Naive thymus-derived CD4-positive, alpha-beta T cell (primary cell): ENCODE measurements at regions not wholly inside any gene's neighbourhood (a gene's known extent, or its start where the extent isn't known, plus 50 kb on each side); places are given as distances from the start of the nearest gene placed in this dataset.

Experiments used
- ATAC-seq: fragments of 150-1000 bp; cut with Tn5 transposase; 2 replicates; pipeline ENCODE4 v1.10.0; 2021; ENCODE audit warnings: mild to moderate bottlenecking, moderate library complexity
- CTCF ChIA-PET: fragments of 350-600 bp; sonication (Branson Sonifier 250); formaldehyde crosslinking; loops from one replicate; lab custom pipeline; 2021; ENCODE audit warnings: antibody characterized with exemption; lab: Charles Lee
- POLR2A ChIA-PET: fragments of 350-600 bp; sonication (Branson Sonifier 250); formaldehyde crosslinking; loops from one replicate; lab custom pipeline; 2021; ENCODE audit warnings: antibody characterized with exemption, inconsistent platforms; lab: Charles Lee
- DNase-seq, 9 donors: peaks; one replicate each; pipeline versions ENCODE4 v3.0.0 to v3.0.0-alpha.2; 2020 to 2022; ENCODE audit warnings: mixed read lengths in 1 of 9
- H3K27ac ChIP-seq: one replicate; pipeline ENCODE4 v1.7.0; 2013; ENCODE audit warnings: mild to moderate bottlenecking, low read depth, low read length, moderate library complexity
- H3K27me3 ChIP-seq, 2 donors: one replicate each; pipeline ENCODE4 v1.7.0; 2013; ENCODE audit warnings: low read length in 2 of 2, mild to moderate bottlenecking in 2 of 2, moderate library complexity in 2 of 2; ENCODE audit not compliant: control insufficient read depth in 2 of 2, insufficient read depth in 2 of 2
- H3K36me3 ChIP-seq, 3 experiments: 1 replicate in 2 of 3; 2 replicates in 1 of 3; pipeline ENCODE4 v1.7.0; 2013; ENCODE audit warnings: low read length in 3 of 3, mild to moderate bottlenecking in 3 of 3, moderate library complexity in 1 of 3; ENCODE audit not compliant: insufficient read depth in 3 of 3, control insufficient read depth in 2 of 3
- H3K4me1 ChIP-seq, 2 donors: one replicate each; pipeline ENCODE4 v1.7.0; 2013; ENCODE audit warnings: low read length in 2 of 2, mild to moderate bottlenecking in 2 of 2, moderate library complexity in 1 of 2; ENCODE audit not compliant: control insufficient read depth in 2 of 2, insufficient read depth in 2 of 2
- H3K4me3 ChIP-seq: 2 replicates; pipeline ENCODE4 v1.7.0; 2013; ENCODE audit warnings: mild to moderate bottlenecking, low read length
- H3K9me3 ChIP-seq, 3 experiments: 1 replicate in 2 of 3; 2 replicates in 1 of 3; pipeline ENCODE4 v1.7.0; 2013; ENCODE audit warnings: low read length in 3 of 3; ENCODE audit not compliant: control insufficient read depth in 2 of 3
- H3K27ac Mint-ChIP-seq, 9 donors: one replicate each; pipeline ENCODE4 v1.8.0; 2020 to 2022; ENCODE audit warnings: mixed read lengths in 9 of 9, mild to moderate bottlenecking in 8 of 9, moderate library complexity in 5 of 9, inconsistent platforms in 2 of 9
- H3K27me3 Mint-ChIP-seq, 5 donors: one replicate each; pipeline ENCODE4 v1.8.0; 2021 to 2022; ENCODE audit warnings: mixed read lengths in 5 of 5, mild to moderate bottlenecking in 1 of 5
- H3K36me3 Mint-ChIP-seq, 5 donors: one replicate each; pipeline ENCODE4 v1.8.0; 2020 to 2022; ENCODE audit warnings: mixed read lengths in 5 of 5, mild to moderate bottlenecking in 3 of 5, inconsistent platforms in 1 of 5
- H3K4me1 Mint-ChIP-seq, 7 donors: one replicate each; pipeline ENCODE4 v1.8.0; 2020 to 2022; ENCODE audit warnings: mixed read lengths in 7 of 7, mild to moderate bottlenecking in 3 of 7, inconsistent platforms in 1 of 7
- H3K4me3 Mint-ChIP-seq, 10 donors: one replicate each; pipeline ENCODE4 v1.8.0; 2020 to 2022; ENCODE audit warnings: mild to moderate bottlenecking in 10 of 10, mixed read lengths in 10 of 10, moderate library complexity in 6 of 10, inconsistent platforms in 2 of 10
- H3K9me3 Mint-ChIP-seq, 11 donors: one replicate each; pipeline ENCODE4 v1.8.0; 2020 to 2022; ENCODE audit warnings: mixed read lengths in 11 of 11, mild to moderate bottlenecking in 4 of 11, inconsistent platforms in 1 of 11, moderate library complexity in 1 of 11
- intact Hi-C, 2 donors: fragments of 100-400 bp; cut with micrococcal nuclease; formaldehyde crosslinking; loops; one replicate each; pipeline ENCODE4 v1.15.1; 2023

- H3K4me3 ChIP-seq = no peak overlapping the region
Measured at GRCh38 chr4:181608181-181608580, 635.0 kb upstream of the TENM3 start.

GRCh38 chr4:181611033-181611711 lies 632.0 kb upstream of the TENM3 start:
- intact Hi-C loops = no loop called here
- CTCF ChIA-PET = interaction anchor here (0.6 kb wide), 1 partner anchor 57 kb away, joined by 3 read pairs; no protein-coding TSS in a partner anchor
- Histone ChIP-seq H3K4me3 (no peak overlapping the region), H3K27me3 (no peaks in the 10 kb centered on the region), H3K27ac (no peak overlapping the region), H3K9me3 (no peaks in the 10 kb centered on the region), H3K36me3 (no peaks in the 10 kb centered on the region), H3K4me1 (no peaks in the 10 kb centered on the region)
- no peaks in the 10 kb centered on the region for H3K4me1 Mint-ChIP-seq
- peaks cover 0 to 8% (median 0%) of the 10 kb centered on the region in 11 donors for H3K9me3 Mint-ChIP-seq
- POLR2A ChIA-PET = no interaction called here
- ATAC-seq (no peak), DNase-seq (no peak)
- no peaks in the 10 kb centered on the region for H3K27me3 Mint-ChIP-seq
- no peak overlapping the region for H3K27ac Mint-ChIP-seq
- H3K36me3 Mint-ChIP-seq = no peaks in the 10 kb centered on the region
- H3K4me3 Mint-ChIP-seq = no peak overlapping the region

More at GRCh38 chr4:181608181-181608580, 635.0 kb upstream of the TENM3 start:
- no peak overlapping the region for H3K4me3 Mint-ChIP-seq
- DNase-seq (no peak), ATAC-seq (no peak)
- Histone ChIP-seq H3K27ac (no peak overlapping the region), H3K36me3 (no peaks in the 10 kb centered on the region), H3K9me3 (no peaks in the 10 kb centered on the region), H3K4me1 (no peaks in the 10 kb centered on the region), H3K27me3 (no peaks in the 10 kb centered on the region)
- no peak overlapping the region for H3K27ac Mint-ChIP-seq
- H3K4me1 Mint-ChIP-seq = no peaks in the 10 kb centered on the region
- POLR2A ChIA-PET = no interaction called here
- no peaks in the 10 kb centered on the region for H3K36me3 Mint-ChIP-seq
- H3K27me3 Mint-ChIP-seq = no peaks in the 10 kb centered on the region
- intact Hi-C loops = no loop called here
- CTCF ChIA-PET = no interaction called here
- peaks cover 0 to 12% (median 2%) of the 10 kb centered on the region in 11 donors for H3K9me3 Mint-ChIP-seq

- no peaks in the 10 kb centered on the region for H3K36me3 ChIP-seq
- H3K27me3 Mint-ChIP-seq = no peaks in the 10 kb centered on the region
- no peaks in the 10 kb centered on the region for H3K4me1 ChIP-seq
- ATAC-seq (no peak), DNase-seq (no peak)
- H3K4me3 ChIP-seq = no peak overlapping the region
- intact Hi-C loops = no loop called here
- no peaks in the 10 kb centered on the region for H3K4me1 Mint-ChIP-seq
- H3K27ac Mint-ChIP-seq = no peak overlapping the region
- no peak overlapping the region for H3K27ac ChIP-seq
- peaks cover 0 to 5% (median 0%) of the 10 kb centered on the region in 11 donors for H3K9me3 Mint-ChIP-seq
- no peaks in the 10 kb centered on the region for H3K27me3 ChIP-seq
- H3K9me3 ChIP-seq = no peaks in the 10 kb centered on the region
- no peak overlapping the region for H3K4me3 Mint-ChIP-seq
- H3K36me3 Mint-ChIP-seq = no peaks in the 10 kb centered on the region
- ChIA-PET POLR2A (no interaction called here), CTCF (no interaction called here)
Measured at GRCh38 chr4:181611946-181612600, 631.1 kb upstream of the TENM3 start.

- H3K4me1 Mint-ChIP-seq = no peaks in the 10 kb centered on the region
- Histone ChIP-seq H3K4me3 (no peak overlapping the region), H3K27me3 (no peaks in the 10 kb centered on the region), H3K27ac (no peak overlapping the region), H3K9me3 (no peaks in the 10 kb centered on the region), H3K4me1 (no peaks in the 10 kb centered on the region), H3K36me3 (no peaks in the 10 kb centered on the region)
- H3K27me3 Mint-ChIP-seq = no peaks in the 10 kb centered on the region
- H3K27ac Mint-ChIP-seq = no peak overlapping the region
- intact Hi-C loops = no loop called here
- H3K4me3 Mint-ChIP-seq = no peak overlapping the region
- ATAC-seq = no peak
- CTCF ChIA-PET = no interaction called here
- no peak for DNase-seq
- POLR2A ChIA-PET = no interaction called here
- peaks cover 0 to 4% (median 0%) of the 10 kb centered on the region in 11 donors for H3K9me3 Mint-ChIP-seq
- H3K36me3 Mint-ChIP-seq = no peaks in the 10 kb centered on the region
Measured at GRCh38 chr4:181613200-181613599, 630.0 kb upstream of the TENM3 start.

GRCh38 chr4:181618038-181618618 lies 625.1 kb upstream of the TENM3 start:
- Histone ChIP-seq H3K27ac (no peak overlapping the region), H3K9me3 (no peaks in the 10 kb centered on the region), H3K4me1 (no peaks in the 10 kb centered on the region), H3K36me3 (no peaks in the 10 kb centered on the region), H3K27me3 (no peaks in the 10 kb centered on the region), H3K4me3 (no peak overlapping the region)
- ATAC-seq (no peak), DNase-seq (no peak)
- CTCF ChIA-PET = no interaction called here
- intact Hi-C loops = no loop called here
- no peaks in the 10 kb centered on the region for H3K4me1 Mint-ChIP-seq
- H3K36me3 Mint-ChIP-seq = no peaks in the 10 kb centered on the region
- POLR2A ChIA-PET = no interaction called here
- peaks cover 0 to 4% (median 0%) of the 10 kb centered on the region in 5 donors for H3K27me3 Mint-ChIP-seq
- H3K4me3 Mint-ChIP-seq = no peak overlapping the region
- no peaks in the 10 kb centered on the region for H3K9me3 Mint-ChIP-seq
- H3K27ac Mint-ChIP-seq = no peak overlapping the region

- Mint-ChIP-seq H3K27me3 (peaks cover 0 to 4% (median 0%) of the 10 kb centered on the region in 5 donors), H3K36me3 (no peaks in the 10 kb centered on the region), H3K27ac (no peak overlapping the region), H3K4me3 (no peak overlapping the region), H3K4me1 (no peaks in the 10 kb centered on the region), H3K9me3 (no peaks in the 10 kb centered on the region)
- Histone ChIP-seq H3K27ac (no peak overlapping the region), H3K36me3 (no peaks in the 10 kb centered on the region), H3K4me3 (no peak overlapping the region), H3K27me3 (no peaks in the 10 kb centered on the region), H3K9me3 (no peaks in the 10 kb centered on the region), H3K4me1 (no peaks in the 10 kb centered on the region)
- intact Hi-C loops = no loop called here
- ChIA-PET CTCF (no interaction called here), POLR2A (no interaction called here)
- no peak for DNase-seq
- ATAC-seq = no peak
Measured at GRCh38 chr4:181618896-181619295, 624.3 kb upstream of the TENM3 start.
